ENCODE measurements at regions not wholly inside any gene's neighbourhood (a gene's known extent, or its start where the extent isn't known, plus 50 kb on each side); places are given as distances from the start of the nearest gene placed in this dataset.
"Not testable (repeated sequence)": the region's sequence is repeated elsewhere in the genome, so short reads cannot be mapped to it uniquely, and the experiment has no call there.

GRCh38 chr14:48304729-48305128, 629.3 kb upstream of the MDGA2 start:
- TF ChIP-seq POLR2A (IDR thresholded peaks at IDR 0.05) (no peak), POLR2AphosphoS5 (IDR thresholded peaks at IDR 0.05) (no peak), CTCF (IDR thresholded peaks at IDR 0.05) (no peak)
- H3K27ac ChIP-seq = no peak overlapping the region
- DNase-seq = no peak
- in situ Hi-C loops (cut with MboI; ENCODE audit: low pct_ligation_motif_present in 1 of 4, low pct_unique_long_range_greater_than_20kb in 1 of 4, low sequenced_read_pairs in 3 of 4) (no loop called here), intact Hi-C loops (cut with DNase I; ENCODE audit: low total_unique reads) (no loop called here)
- WGBS, 2 donors (ENCODE audit: low coverage in 1 of 2) = 76 to 78% methylated on average over 2 to 3 of the region's 3 CpGs
- no peaks in the 10 kb centered on the region for H3K4me1 ChIP-seq
- H3K4me3 ChIP-seq = no peak overlapping the region
- H3K27me3 ChIP-seq = no peaks in the 10 kb centered on the region
- no peaks in the 10 kb centered on the region for H3K9me3 ChIP-seq
- no peaks in the 10 kb centered on the region for H3K36me3 ChIP-seq

- Histone ChIP-seq H3K4me3 (no peak overlapping the region), H3K27ac (no peak overlapping the region), H3K4me1 (peaks cover 0 to 2% (median 0%) of the 10 kb centered on the region in 4 donors), H3K36me3 (no peaks in the 10 kb centered on the region), H3K27me3 (no peaks in the 10 kb centered on the region), H3K9me3 (peaks cover 0 to 5% of the 10 kb centered on the region in 2 donors)
- no peak for DNase-seq
- intact Hi-C loops (cut with DNase I; ENCODE audit: low total_unique reads) (no loop called here), in situ Hi-C loops (cut with MboI; ENCODE audit: low pct_ligation_motif_present in 1 of 4, low pct_unique_long_range_greater_than_20kb in 1 of 4, low sequenced_read_pairs in 3 of 4) (no loop called here)
- TF ChIP-seq CTCF (IDR thresholded peaks at IDR 0.05) = no peak
- no peak for TF ChIP-seq EP300 (IDR thresholded peaks at IDR 0.05; ENCODE audit: low read depth)
- TF ChIP-seq POLR2A (IDR thresholded peaks at IDR 0.05) = no peak
- TF ChIP-seq POLR2AphosphoS5 (IDR thresholded peaks at IDR 0.05) = no peak
These were observed 614.3 kb upstream of the MDGA2 start for GRCh38 chr14:48289701-48290100.

GRCh38 chr14:48285217-48285616, 609.8 kb upstream of the MDGA2 start:
- H3K27ac ChIP-seq; H3K27me3 ChIP-seq; in situ Hi-C loops (cut with MboI; ENCODE audit: low pct_ligation_motif_present in 1 of 4, low pct_unique_long_range_greater_than_20kb in 1 of 4, low sequenced_read_pairs in 3 of 4); H3K36me3 ChIP-seq; DNase-seq; H3K9me3 ChIP-seq; intact Hi-C loops (cut with DNase I; ENCODE audit: low total_unique reads); H3K4me3 ChIP-seq; H3K4me1 ChIP-seq: not testable (repeated sequence)
- WGBS, 2 donors (ENCODE audit: low coverage in 1 of 2) = 91% methylated on average over 11 of the region's 11 CpGs; no CpG with 5 or more reads in 1 of the 2 donors

GRCh38 chr14:48275301-48275700, 599.9 kb upstream of the MDGA2 start:
- no peaks in the 10 kb centered on the region for H3K36me3 ChIP-seq
- no peak overlapping the region for H3K27ac ChIP-seq
- TF ChIP-seq CTCF (IDR thresholded peaks at IDR 0.05) (no peak), POLR2A (IDR thresholded peaks at IDR 0.05) (no peak), POLR2AphosphoS5 (IDR thresholded peaks at IDR 0.05) (no peak), EP300 (IDR thresholded peaks at IDR 0.05; ENCODE audit: low read depth) (no peak)
- H3K27me3 ChIP-seq = no peaks in the 10 kb centered on the region
- no peaks in the 10 kb centered on the region for H3K9me3 ChIP-seq
- in situ Hi-C loops (cut with MboI; ENCODE audit: low pct_ligation_motif_present in 1 of 4, low pct_unique_long_range_greater_than_20kb in 1 of 4, low sequenced_read_pairs in 3 of 4) = no loop called here
- no peaks in the 10 kb centered on the region for H3K4me1 ChIP-seq
- H3K4me3 ChIP-seq = no peak overlapping the region
- DNase-seq = no peak
- intact Hi-C loops (cut with DNase I; ENCODE audit: low total_unique reads) = no loop called here

GRCh38 chr14:48274826-48275225, 599.4 kb upstream of the MDGA2 start:
- WGBS, 2 donors (ENCODE audit: low coverage in 1 of 2) = 78 to 87% methylated on average over 3 of the region's 3 CpGs
- Histone ChIP-seq H3K4me3 (no peak overlapping the region), H3K27ac (peak overlapping the region in 1 of 4 donors; percentile 22), H3K27me3 (no peaks in the 10 kb centered on the region), H3K9me3 (no peaks in the 10 kb centered on the region), H3K36me3 (no peaks in the 10 kb centered on the region), H3K4me1 (no peaks in the 10 kb centered on the region)
- DNase-seq = no peak
- no peak for TF ChIP-seq POLR2AphosphoS5 (IDR thresholded peaks at IDR 0.05)
- no peak for TF ChIP-seq POLR2A (IDR thresholded peaks at IDR 0.05)
- no peak for TF ChIP-seq CTCF (IDR thresholded peaks at IDR 0.05)
- TF ChIP-seq EP300 (IDR thresholded peaks at IDR 0.05; ENCODE audit: low read depth) = no peak
- intact Hi-C loops (cut with DNase I; ENCODE audit: low total_unique reads) (no loop called here), in situ Hi-C loops (cut with MboI; ENCODE audit: low pct_ligation_motif_present in 1 of 4, low pct_unique_long_range_greater_than_20kb in 1 of 4, low sequenced_read_pairs in 3 of 4) (no loop called here)

GRCh38 chr14:48267926-48268325, 592.5 kb upstream of the MDGA2 start:
- H3K27me3 ChIP-seq; in situ Hi-C loops (cut with MboI; ENCODE audit: low pct_ligation_motif_present in 1 of 4, low pct_unique_long_range_greater_than_20kb in 1 of 4, low sequenced_read_pairs in 3 of 4); H3K4me3 ChIP-seq; H3K9me3 ChIP-seq; H3K4me1 ChIP-seq; H3K27ac ChIP-seq; intact Hi-C loops (cut with DNase I; ENCODE audit: low total_unique reads); DNase-seq; H3K36me3 ChIP-seq: not testable (repeated sequence)
- 70% methylated on average over 4 of the region's 4 CpGs; no CpG with 5 or more reads in 1 of the 2 donors for WGBS, 2 donors (ENCODE audit: low coverage in 1 of 2)

GRCh38 chr14:48266201-48266600, 590.8 kb upstream of the MDGA2 start:
- H3K36me3 ChIP-seq; H3K9me3 ChIP-seq; H3K27me3 ChIP-seq; DNase-seq; in situ Hi-C loops (cut with MboI; ENCODE audit: low pct_ligation_motif_present in 1 of 4, low pct_unique_long_range_greater_than_20kb in 1 of 4, low sequenced_read_pairs in 3 of 4); intact Hi-C loops (cut with DNase I; ENCODE audit: low total_unique reads); H3K4me3 ChIP-seq; H3K27ac ChIP-seq; H3K4me1 ChIP-seq: not testable (repeated sequence)
- 49 to 59% methylated on average over 2 to 5 of the region's 5 CpGs for WGBS, 2 donors (ENCODE audit: low coverage in 1 of 2)
